ENCODE measurements at regions not wholly inside any gene's neighbourhood (a gene's known extent, or its start where the extent isn't known, plus 50 kb on each side); places are given as distances from the start of the nearest gene placed in this dataset.
A peak's percentile ranks its signal among the peaks of the same experiment; 100 is the strongest.

GRCh38 chr6:155943635-155944034 is 488.0 kb upstream of the NOX3 start:
- Histone ChIP-seq H4K20me1 (ENCODE audit: insufficient read depth) (no peaks in the 10 kb centered on the region), H3F3A (ENCODE audit: insufficient read depth) (no peaks in the 10 kb centered on the region), H3K4me3 (no peak overlapping the region), H3K9me2 (ENCODE audit: insufficient read depth) (no peaks in the 10 kb centered on the region), H3K9me3 (ENCODE audit: low read depth) (no peaks in the 10 kb centered on the region), H3K27ac (no peak overlapping the region), H3K9ac (no peak overlapping the region), H3K36me3 (ENCODE audit: low read depth) (no peaks in the 10 kb centered on the region), H3K79me2 (ENCODE audit: insufficient read depth) (no peaks in the 10 kb centered on the region), H3K4me2 (ENCODE audit: unreplicated experiment) (no peak overlapping the region), H2AFZ (no peak overlapping the region), H3K27me3 (replicated peaks; ENCODE audit: insufficient read depth) (no peaks in the 10 kb centered on the region), H3K4me1 (ENCODE audit: insufficient read depth) (no peaks in the 10 kb centered on the region)
- 16 to 37% methylated on average over 1 of the region's 1 CpG for WGBS, 2 experiments (ENCODE audit: low coverage in 1 of 2, low lambda C conversion rate in 2 of 2, missing lambda C conversion rate in 2 of 2)
- DNase-seq: peak; percentile 3
- TF ChIP-seq EZH2phosphoT487 (IDR thresholded peaks at IDR 0.05; ENCODE audit: insufficient read depth, low read depth): no peak
- no peak for TF ChIP-seq EZH2 (IDR thresholded peaks at IDR 0.05; ENCODE audit: insufficient read depth, poor library complexity, severe bottlenecking)
- in situ Hi-C loops (cut with MboI): no loop called here

- no peak for DNase-seq
- Histone ChIP-seq H3K27ac (no peak overlapping the region), H3K79me2 (ENCODE audit: insufficient read depth) (no peaks in the 10 kb centered on the region), H3K4me2 (ENCODE audit: unreplicated experiment) (no peak overlapping the region), H4K20me1 (ENCODE audit: insufficient read depth) (no peaks in the 10 kb centered on the region), H3K27me3 (replicated peaks; ENCODE audit: insufficient read depth) (no peaks in the 10 kb centered on the region), H3K4me3 (no peak overlapping the region), H3K36me3 (ENCODE audit: low read depth) (no peaks in the 10 kb centered on the region), H3K9ac (no peak overlapping the region), H3K9me2 (ENCODE audit: insufficient read depth) (no peaks in the 10 kb centered on the region), H2AFZ (no peak overlapping the region), H3K4me1 (ENCODE audit: insufficient read depth) (no peaks in the 10 kb centered on the region), H3K9me3 (ENCODE audit: low read depth) (no peaks in the 10 kb centered on the region), H3F3A (ENCODE audit: insufficient read depth) (no peaks in the 10 kb centered on the region)
- TF ChIP-seq EZH2 (IDR thresholded peaks at IDR 0.05; ENCODE audit: insufficient read depth, poor library complexity, severe bottlenecking): no peak
- TF ChIP-seq EZH2phosphoT487 (IDR thresholded peaks at IDR 0.05; ENCODE audit: insufficient read depth, low read depth): no peak
- in situ Hi-C loops (cut with MboI): no loop called here
Observed at GRCh38 chr6:155939253-155939652, 483.6 kb upstream of the NOX3 start.

DNA sequence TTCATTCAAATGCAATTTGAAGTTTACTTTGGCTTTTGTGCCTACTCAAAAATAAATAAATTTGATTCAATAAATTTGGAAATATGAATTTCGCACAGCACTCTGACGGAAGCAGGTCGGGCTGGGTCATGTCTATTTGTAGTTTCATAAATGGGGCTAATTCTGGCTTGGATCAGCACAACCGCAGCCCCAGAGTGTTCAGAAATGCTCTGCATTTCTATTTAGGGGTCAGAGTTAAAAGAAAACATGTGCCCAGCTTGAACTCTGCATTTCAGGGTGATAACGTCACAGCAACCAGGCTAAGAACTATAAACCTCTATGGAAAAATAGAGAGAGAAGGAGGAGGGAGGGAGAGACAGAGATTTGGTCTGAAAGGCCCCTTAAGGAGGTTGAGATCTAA is 480.9 kb upstream of the NOX3 start:
- Histone ChIP-seq H3K79me2 (ENCODE audit: insufficient read depth) (no peaks in the 10 kb centered on the region), H3K9me3 (ENCODE audit: low read depth) (no peaks in the 10 kb centered on the region), H3K4me1 (ENCODE audit: insufficient read depth) (no peaks in the 10 kb centered on the region), H3K27ac (no peak overlapping the region), H3F3A (ENCODE audit: insufficient read depth) (no peaks in the 10 kb centered on the region), H3K36me3 (ENCODE audit: low read depth) (no peaks in the 10 kb centered on the region), H3K9me2 (ENCODE audit: insufficient read depth) (no peaks in the 10 kb centered on the region), H4K20me1 (ENCODE audit: insufficient read depth) (no peaks in the 10 kb centered on the region), H3K4me2 (ENCODE audit: unreplicated experiment) (no peak overlapping the region), H3K9ac (no peak overlapping the region), H3K4me3 (no peak overlapping the region), H2AFZ (no peak overlapping the region), H3K27me3 (replicated peaks; ENCODE audit: insufficient read depth) (no peaks in the 10 kb centered on the region)
- no peak for DNase-seq
- TF ChIP-seq EZH2phosphoT487 (IDR thresholded peaks at IDR 0.05; ENCODE audit: insufficient read depth, low read depth) (no peak), EZH2 (IDR thresholded peaks at IDR 0.05; ENCODE audit: insufficient read depth, poor library complexity, severe bottlenecking) (no peak)
- in situ Hi-C loops (cut with MboI): no loop called here
- 21% methylated on average over 5 of the region's 5 CpGs for WGBS, 2 experiments (ENCODE audit: low coverage in 1 of 2, low lambda C conversion rate in 2 of 2, missing lambda C conversion rate in 2 of 2)

DNA sequence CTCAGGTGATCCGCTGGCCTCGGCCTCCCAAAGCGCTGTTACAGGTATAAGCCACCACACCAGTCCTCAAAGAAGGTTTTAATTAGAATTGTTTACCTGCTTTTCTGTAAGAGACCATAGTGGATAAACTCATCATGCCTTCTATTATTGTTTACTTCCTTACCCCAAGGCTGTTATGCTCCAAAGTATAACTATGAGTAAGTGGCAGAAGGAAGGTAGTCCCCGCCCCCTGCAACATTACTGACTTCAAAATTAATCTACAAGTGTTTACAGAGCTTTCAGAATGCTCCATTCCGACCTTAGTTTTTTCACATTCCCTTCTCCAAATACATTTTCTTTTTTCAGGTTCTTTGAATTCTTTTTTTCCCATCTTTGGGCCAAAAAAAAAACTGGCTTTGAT is 480.5 kb upstream of the NOX3 start:
- Histone ChIP-seq H3K4me1 (ENCODE audit: insufficient read depth) (no peaks in the 10 kb centered on the region), H3K36me3 (ENCODE audit: low read depth) (no peaks in the 10 kb centered on the region), H3K9ac (no peak overlapping the region), H3K9me3 (ENCODE audit: low read depth) (no peaks in the 10 kb centered on the region), H3K4me3 (no peak overlapping the region), H3K27me3 (replicated peaks; ENCODE audit: insufficient read depth) (no peaks in the 10 kb centered on the region), H3K9me2 (ENCODE audit: insufficient read depth) (no peaks in the 10 kb centered on the region), H3K4me2 (ENCODE audit: unreplicated experiment) (no peak overlapping the region), H2AFZ (no peak overlapping the region), H4K20me1 (ENCODE audit: insufficient read depth) (no peaks in the 10 kb centered on the region), H3K79me2 (ENCODE audit: insufficient read depth) (no peaks in the 10 kb centered on the region), H3K27ac (no peak overlapping the region), H3F3A (ENCODE audit: insufficient read depth) (no peaks in the 10 kb centered on the region)
- TF ChIP-seq EZH2phosphoT487 (IDR thresholded peaks at IDR 0.05; ENCODE audit: insufficient read depth, low read depth) (no peak), EZH2 (IDR thresholded peaks at IDR 0.05; ENCODE audit: insufficient read depth, poor library complexity, severe bottlenecking) (no peak)
- in situ Hi-C loops (cut with MboI): no loop called here
- 51 to 56% methylated on average over 5 of the region's 5 CpGs for WGBS, 2 experiments (ENCODE audit: low coverage in 1 of 2, low lambda C conversion rate in 2 of 2, missing lambda C conversion rate in 2 of 2)
- DNase-seq: no peak

Data from GM23248 (cell line).